ENCODE measurements at regions not wholly inside any gene's neighbourhood (a gene's known extent, or its start where the extent isn't known, plus 50 kb on each side); places are given as distances from the start of the nearest gene placed in this dataset.

- TF ChIP-seq POLR2AphosphoS5 (IDR thresholded peaks at IDR 0.05) (no peak), POLR2A (IDR thresholded peaks at IDR 0.05) (no peak), CTCF (IDR thresholded peaks at IDR 0.05) (no peak)
These were observed 203.7 kb downstream of the REEP3 start for GRCh38 chr10:63724922-63725321.
